Epithelial cell of esophagus (primary cell): ENCODE measurements at regions not wholly inside any gene's neighbourhood (a gene's known extent, or its start where the extent isn't known, plus 50 kb on each side); places are given as distances from the start of the nearest gene placed in this dataset.
A peak's percentile ranks its signal among the peaks of the same experiment; 100 is the strongest.

ENCODE experiments used
- DNase-seq: peaks from one replicate; pipeline ENCODE4 v3.0.0; 2010; ENCODE audit warnings: low read depth
- H3K4me3 ChIP-seq: 2 replicates; pipeline ENCODE4 v1.5.1; 2011; ENCODE audit warnings: mild to moderate bottlenecking, low read length, control low read depth
- TF ChIP-seq, protein P1 (sequence below): IDR thresholded peaks from 2 replicates; pipeline ENCODE4 v1.5.1; 2011; ENCODE audit warnings: low read depth, mild to moderate bottlenecking, low read length, control low read depth, inconsistent platforms; ENCODE audit not compliant: insufficient read depth; ENCODE audit errors: missing control alignments

DNA sequence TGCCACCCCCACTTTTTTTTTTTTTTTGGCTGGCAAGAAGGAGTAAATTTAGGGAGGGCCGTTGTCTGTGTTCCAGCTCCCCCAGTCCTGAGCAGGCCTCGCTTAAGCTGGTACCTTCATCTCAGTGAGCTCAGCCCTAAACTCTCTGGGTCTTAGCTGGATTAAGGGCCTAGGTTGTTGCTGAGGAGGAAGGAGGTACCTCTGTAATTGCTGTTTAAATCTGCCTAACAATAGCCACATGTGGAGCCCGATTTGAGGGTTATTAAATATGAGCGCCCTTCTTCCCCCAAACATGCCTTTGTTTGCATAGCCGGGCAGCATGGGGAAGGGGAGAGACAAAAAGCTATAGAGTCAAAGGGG, 179.0 kb upstream of the PITX1 start:
- TF ChIP-seq, protein P1, sequence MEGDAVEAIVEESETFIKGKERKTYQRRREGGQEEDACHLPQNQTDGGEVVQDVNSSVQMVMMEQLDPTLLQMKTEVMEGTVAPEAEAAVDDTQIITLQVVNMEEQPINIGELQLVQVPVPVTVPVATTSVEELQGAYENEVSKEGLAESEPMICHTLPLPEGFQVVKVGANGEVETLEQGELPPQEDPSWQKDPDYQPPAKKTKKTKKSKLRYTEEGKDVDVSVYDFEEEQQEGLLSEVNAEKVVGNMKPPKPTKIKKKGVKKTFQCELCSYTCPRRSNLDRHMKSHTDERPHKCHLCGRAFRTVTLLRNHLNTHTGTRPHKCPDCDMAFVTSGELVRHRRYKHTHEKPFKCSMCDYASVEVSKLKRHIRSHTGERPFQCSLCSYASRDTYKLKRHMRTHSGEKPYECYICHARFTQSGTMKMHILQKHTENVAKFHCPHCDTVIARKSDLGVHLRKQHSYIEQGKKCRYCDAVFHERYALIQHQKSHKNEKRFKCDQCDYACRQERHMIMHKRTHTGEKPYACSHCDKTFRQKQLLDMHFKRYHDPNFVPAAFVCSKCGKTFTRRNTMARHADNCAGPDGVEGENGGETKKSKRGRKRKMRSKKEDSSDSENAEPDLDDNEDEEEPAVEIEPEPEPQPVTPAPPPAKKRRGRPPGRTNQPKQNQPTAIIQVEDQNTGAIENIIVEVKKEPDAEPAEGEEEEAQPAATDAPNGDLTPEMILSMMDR: no peak
- H3K4me3 ChIP-seq: no peak overlapping the region
- DNase-seq: no peak

DNA sequence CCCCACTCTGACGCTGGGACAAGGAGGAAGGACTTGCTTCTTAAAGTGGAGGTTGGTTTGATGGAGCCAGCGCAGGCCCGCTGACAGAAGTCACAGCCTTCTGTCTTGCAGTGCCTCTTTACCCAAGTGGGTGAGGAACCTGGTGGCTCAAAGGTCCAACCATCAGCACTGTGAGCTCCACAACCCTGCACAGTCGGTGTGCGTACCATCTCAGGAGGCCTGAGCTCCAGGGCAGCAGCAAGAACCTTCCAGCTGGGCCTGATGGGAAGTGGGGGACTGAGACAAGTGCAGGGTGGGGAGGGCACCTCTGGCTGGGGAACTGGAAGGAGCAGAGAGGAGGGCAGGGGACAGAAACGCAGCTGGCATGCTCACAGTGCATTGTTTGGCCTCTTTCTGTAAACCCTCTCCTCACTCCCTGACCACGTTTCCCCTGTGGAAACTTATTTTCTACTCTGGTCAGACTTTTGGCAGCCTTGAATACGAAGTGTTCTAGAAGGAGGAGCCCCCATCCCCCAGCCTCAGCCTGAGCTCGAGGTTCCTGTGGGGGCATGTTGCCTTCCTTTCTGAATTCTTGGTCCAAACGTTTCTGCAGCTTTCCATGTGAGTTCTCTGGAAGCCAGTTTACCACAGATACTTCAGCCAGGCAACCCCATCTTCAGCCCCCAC, 178.5 kb upstream of the PITX1 start:
- DNase-seq: no peak
- TF ChIP-seq, protein P1: no peak
- H3K4me3 ChIP-seq: no peak overlapping the region

DNA sequence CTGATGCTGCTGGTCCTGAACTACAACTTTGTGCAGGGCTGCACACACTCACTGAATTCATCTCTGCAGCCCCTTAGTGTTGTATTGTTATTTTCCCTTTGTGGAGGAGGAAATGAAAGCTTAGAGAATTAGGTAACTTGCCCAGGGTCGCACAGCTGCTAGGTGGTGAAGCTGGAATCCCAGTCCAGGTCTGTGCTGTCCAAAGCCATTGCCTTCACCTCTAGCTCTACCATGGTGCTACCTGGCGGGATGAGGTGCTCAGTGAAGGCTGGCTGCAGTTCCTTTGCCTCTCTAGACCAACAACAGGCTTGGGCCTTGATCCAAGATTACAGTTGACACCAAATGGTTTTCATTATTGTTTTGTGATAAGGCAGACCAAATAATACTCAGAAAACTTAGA, 177.8 kb upstream of the PITX1 start:
- no peak for DNase-seq
- TF ChIP-seq, protein P1: no peak
- no peak overlapping the region for H3K4me3 ChIP-seq

DNA sequence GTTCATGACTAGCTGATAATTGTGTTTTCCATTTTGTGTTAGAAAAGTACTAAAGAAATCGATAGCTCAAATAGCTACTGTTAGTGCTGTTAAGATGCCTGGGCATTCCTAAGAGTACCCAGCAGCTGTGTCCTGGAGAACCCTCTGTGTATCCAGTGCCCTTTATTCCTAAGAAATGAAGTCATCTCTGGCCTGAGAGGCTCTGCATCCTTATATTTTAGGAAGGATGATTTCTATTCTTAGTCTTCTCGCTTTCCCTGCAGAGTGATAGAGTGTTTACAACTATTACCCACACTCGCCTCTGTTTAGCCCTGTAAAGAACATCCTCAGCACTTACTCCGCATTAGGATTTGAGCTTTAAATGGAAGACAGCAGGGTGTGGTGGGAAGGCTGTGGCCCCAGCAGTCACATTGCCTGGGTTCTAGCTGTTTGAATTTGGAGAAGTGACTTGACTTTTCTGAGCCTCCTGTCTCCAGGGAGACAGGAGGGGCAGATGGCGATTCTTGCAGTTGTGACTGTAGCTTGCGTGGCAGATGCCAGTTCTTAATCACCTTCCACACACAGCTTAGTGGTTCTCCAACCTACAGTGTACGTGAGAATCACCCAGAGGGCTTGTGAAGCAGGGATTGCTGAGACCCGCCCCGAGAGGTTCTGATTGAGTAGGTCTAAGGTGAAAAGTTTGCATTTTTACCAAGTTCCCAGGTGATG, 177.2 kb upstream of the PITX1 start:
- TF ChIP-seq, protein P1: no peak
- DNase-seq: no peak
- no peak overlapping the region for H3K4me3 ChIP-seq

DNA sequence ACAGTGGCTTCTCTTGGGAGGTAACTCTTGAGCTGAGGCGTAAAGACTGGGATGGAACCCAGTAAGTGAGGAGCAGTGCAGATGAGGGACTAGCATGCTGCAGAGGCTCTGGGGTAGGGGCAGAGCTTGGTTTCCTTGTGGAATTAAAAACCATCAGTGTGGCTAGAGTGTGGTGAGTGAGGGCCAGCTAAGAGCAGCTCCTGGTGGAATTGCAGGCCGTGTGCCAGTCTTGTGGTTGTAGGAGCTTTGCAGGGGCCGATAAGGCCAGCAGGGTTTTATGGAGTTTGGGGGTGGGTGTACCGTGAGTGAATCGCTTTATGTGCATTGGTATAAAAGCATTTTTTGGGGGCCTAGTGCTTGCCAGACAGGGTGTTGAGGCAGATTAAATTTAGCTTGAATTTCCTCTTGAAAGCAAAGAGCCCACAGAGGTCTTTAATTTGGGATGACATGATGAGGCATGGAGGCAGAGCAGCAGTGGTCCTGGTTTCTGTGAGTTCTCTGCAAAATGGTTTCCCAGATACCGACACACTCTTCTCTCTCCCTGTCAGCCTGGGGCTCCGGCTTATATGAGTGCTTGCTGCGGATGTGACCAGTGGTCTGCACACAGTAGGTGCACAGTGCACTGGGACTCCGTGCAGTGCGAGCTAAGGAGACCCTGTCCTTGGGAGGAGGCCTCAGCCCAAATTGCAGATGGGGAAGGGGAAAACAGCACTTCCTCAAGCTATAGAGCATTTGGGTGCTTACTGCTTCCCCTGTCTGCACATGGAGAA, 176.4 kb upstream of the PITX1 start:
- no peak overlapping the region for H3K4me3 ChIP-seq
- no peak for DNase-seq
- TF ChIP-seq, protein P1: no peak

DNA sequence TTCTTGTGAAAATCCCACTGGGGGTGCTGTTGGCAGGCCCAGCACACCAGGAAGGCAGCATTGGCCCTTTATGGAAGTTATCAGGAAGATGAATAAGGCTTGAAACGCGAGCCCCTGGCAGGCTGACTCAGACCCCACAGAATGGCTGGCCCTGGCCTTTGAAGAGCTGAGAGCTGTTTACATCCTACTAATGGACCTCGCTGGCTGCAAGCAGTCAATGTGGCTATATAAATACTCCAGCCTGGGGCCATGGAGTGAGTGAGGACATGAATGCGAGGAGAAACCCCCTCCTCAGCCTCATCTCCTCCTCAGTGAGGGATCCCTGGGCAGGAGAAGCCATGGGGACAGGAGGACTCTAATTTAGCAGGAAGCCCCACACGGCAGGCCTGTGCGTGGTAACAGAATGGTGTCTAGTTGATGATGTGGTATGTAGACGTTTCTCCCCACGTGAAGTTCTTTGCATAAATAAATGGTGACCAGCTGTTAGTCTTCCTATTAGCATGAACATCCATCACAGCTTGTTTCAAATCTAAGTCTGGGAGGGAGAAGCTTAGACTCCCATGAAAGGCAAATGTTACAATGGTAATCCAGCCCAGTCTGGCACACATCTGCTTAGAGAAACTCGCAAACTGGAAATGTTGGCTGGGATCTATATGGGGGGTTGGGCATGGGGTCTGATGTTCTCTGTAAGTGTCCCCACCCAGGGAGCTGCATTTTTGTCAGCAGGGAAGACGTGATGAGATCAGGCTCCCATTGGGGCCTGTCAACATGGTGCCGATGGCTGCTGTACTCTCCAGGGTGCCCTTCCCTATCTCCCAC, 175.1 kb upstream of the PITX1 start:
- no peak overlapping the region for H3K4me3 ChIP-seq
- peak; percentile 89 for DNase-seq
- TF ChIP-seq, protein P1: no peak
